HG03521 (cell line): ENCODE measurements at regions not wholly inside any gene's neighbourhood (a gene's known extent, or its start where the extent isn't known, plus 50 kb on each side); places are given as distances from the start of the nearest gene placed in this dataset.

ENCODE experiments used
- ATAC-seq: cut with Tn5 transposase; IDR thresholded peaks from one replicate; pipeline ENCODE4 v1.9.1; 2021; ENCODE audit warnings: mild to moderate bottlenecking, moderate library complexity; ENCODE audit not compliant: unreplicated experiment

DNA sequence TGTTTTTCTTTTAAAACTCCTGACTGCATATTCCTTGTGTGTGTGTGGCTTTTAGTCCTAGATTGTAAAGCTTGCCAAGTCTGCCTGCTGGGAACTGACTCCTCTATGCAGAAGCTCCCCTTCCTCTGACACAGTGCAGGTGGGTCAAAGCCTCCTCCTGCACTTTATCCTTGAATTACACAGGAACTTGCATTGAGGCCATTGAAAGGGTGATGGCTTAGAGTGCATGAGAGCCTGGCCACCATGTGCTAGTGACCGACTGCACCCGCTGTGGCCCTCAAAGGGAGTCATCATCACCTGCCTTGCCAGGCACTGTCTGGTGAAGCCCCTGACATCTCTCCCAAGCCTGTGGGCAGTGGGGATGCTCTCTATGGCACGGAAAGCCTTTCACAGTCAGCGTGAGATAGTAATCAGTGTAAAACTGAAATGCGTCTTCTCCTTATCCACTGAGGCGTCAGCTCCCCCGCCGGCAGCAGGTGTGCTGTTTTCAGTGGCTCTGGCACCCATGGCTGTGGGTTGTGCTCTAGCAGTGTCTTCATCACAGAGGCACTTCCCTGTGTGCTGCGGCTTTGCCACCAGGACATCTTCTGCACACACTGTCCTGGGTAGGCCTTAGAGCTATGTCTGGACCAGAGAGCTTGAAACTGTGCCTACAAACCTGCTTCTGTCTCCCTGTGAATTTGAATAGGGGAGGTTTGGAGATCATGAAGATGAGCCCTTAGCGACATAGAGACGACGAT is 87.9 kb downstream of the THBS2 start:
- ATAC-seq, result no peak

DNA sequence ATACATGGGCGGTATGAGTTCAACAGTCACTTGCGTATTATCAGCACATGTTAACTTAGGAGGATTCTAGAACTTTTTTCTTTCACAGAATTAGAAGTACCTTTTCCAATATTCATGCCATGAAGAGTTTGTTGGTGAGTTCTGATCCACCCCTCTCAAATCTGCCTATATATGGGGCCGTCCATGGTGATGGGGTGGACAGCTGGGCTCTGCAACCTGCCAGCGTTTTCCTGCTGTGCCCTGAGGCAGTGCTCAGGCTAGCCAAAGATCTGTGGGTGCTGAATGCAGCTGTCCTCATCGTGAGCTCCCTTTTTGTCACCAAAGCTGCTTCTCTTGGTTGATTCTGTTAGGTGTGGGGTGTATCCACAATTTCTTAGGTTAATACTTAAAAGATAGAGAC is 88.7 kb downstream of the THBS2 start:
- ATAC-seq, result no peak

DNA sequence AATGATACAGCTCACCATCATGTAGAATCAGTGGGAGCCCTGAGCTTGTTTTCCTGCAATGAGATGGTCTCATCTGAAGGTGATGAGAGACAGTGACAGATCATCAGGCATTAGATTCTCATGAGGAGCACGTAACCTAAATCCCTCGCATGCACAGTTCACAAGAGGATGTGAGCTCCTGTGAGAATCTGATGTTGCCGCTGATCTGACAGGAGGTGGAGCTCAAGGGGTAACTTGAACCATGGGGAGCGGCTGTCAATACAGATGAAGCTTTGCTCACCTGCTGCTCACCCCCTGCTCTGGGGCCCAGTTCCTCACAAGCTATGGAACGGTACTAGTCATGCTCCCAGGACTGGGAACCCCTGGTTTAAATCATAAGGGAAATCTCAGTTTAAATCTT is 89.2 kb downstream of the THBS2 start:
- ATAC-seq, result no peak

DNA sequence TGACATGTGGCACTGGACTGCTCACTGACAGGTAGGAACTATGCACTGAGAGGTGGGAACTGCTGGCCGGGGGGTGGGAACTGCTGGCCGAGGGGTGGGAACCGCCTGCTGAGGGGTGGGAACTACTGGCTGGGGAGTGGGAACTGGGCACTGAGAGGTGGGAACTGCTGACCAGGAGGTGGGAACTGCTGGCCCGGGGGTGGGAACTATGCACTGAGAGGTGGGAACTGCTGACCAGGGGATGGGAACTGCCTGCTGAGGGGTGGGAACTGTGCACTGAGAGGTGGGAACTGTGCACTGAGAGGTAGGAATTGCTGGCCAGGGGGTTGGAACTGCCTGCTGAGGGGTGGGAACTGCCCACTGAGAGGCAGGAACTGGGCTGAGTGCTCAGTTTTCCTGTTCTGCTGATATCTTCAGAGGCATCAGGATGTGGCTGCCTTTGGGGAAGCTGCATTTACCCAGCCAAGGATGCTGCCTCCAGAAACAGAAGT is 90.2 kb downstream of the THBS2 start:
- ATAC-seq, result no peak

DNA sequence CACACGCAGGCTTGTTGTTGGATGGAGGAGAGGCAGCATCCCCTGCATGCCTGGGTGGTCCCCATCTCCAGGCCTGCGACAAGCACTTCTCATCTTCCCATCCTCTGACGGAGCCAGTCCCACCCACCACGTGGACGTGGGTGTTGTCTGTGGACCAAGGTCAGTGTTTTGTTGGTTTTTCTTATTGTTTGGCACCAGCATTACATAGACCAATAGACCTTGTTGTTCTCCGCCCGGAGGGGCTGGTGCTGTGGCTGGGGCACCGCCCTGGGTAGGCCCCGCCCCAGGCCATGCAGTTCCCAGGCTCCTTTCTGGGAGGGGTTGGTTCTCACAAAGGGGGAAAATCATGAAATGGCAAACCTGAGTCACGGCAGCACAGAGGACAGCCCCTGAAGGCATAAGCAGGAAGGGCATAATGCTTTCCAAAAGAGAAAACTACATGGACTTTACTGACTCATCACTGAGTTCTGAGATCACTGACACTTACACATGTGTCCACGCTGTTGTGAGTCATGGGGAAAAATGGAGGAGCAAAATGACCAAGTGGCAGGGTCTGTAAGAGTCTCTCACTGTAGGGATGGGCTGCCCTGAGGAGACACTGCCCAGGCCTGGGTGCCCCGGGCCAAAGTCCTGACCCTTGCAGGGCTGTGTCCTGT is 90.8 kb downstream of the THBS2 start:
- no peak for ATAC-seq

DNA sequence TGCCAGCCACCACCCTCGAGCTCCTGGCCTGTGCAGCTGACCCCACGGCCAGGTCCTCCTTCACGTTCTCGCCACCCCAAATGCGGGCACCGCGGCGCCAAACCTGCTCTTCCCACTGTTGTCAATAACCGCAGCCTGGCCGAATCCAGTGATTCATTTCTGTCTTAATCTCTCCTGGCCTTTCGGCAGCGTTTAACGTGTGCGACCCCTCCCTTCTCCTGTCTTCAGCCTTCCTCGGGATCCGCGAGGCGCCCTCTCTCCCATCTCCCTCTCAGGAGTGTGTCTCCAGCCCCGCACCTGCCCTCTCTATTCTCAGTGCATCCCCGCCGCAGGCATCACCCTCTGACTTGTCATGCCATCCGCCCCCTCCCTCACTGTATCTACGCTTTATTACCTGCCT is 91.4 kb downstream of the THBS2 start:
- no peak for ATAC-seq

DNA sequence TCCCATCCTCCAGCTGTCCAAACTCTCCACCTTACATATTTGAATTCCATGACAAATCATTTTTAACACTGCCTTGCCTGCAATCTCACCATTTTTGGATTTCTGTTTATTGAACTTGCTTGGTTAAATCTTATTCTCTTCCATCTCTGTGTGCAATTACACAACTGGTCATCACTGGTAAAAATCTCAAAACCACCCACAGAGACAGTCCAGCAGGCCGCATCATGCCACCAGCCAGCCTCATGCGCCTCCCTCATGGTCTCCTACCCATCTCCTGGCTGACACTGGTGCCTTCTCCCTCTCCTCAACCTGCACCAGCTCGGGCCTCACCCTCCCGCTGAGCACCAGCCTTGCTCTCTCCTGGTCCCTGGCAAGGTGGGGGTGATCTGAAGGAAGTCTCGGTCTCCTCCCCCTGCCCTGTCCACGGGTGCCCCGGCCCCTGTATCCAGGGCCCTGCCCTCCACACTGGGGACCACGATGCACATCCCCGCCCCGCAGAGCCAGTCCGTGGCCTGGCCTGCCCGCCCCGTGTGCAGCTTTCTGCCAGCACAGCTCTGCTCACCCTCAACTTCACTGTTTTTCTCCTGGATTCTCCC is 92.0 kb downstream of the THBS2 start:
- ATAC-seq, result no peak

DNA sequence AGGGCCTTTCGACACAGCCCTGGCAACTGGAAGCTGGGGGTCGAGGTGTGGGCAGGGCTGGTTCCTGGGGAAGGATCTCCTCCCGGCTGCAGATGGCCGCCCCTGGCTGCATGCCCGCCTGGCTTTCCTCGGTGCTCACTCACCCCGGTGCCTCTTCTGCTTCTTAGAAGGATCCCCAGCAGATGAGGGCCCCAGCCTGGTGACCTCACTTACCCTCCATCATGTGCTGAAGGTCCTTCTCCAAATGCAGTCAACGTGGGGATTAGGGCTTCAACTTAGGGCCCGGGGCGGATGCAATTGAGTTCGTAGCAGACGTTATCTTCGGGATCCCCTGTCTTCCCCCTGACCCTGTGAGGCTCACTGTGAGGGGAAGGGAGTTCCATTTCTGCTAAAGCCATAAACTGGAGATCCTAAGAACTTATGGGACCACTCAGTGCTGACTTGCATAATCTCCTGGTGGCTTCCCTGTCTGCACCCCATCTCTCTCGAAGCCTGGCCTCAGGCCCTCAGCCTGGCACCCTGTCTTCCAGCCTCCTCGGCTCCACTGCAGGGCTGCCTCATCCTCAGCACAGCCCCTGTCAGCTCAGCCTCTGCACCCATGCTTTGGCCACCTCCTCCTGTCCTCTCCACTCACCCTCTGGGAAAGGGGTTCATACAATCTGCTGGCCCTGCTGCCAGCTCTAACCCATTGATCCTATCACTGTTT is 92.6 kb downstream of the THBS2 start:
- no peak for ATAC-seq

DNA sequence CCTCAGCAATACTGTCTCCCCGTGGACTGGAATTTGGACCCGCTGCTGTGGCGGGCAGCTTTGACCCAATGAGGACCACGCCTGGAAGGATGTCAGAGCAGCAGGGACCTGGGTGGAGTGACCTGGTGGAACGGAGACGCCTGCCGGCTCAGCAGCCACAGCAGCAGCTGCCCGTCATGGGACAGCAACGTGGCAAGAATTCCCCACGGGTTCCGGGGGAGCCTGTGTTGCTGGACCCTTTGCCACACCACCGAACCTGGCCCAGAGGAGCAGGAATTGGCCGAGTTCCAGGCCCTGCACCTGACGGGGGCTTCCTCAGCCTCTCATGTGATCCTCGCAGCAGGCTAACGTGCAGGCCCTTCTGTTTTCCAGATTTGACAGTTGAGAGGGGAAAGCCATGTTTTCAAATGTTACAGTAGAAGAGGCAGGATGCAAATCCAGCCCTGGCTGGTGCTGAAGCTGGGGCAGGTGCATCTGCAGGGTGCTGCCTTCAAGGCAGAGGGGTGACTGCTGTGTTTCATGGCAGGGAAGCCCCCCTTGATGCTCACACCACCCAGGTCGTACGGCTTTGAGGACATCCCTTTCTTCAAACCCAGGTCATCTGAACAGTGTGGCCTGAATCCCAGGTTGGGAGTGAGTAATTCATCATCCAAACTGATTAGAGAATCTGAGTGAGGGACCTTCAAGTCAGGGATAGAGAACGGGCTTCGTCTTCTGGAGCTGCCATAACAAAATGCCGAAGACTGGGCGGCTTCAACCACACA is 93.4 kb downstream of the THBS2 start:
- ATAC-seq, result no peak

DNA sequence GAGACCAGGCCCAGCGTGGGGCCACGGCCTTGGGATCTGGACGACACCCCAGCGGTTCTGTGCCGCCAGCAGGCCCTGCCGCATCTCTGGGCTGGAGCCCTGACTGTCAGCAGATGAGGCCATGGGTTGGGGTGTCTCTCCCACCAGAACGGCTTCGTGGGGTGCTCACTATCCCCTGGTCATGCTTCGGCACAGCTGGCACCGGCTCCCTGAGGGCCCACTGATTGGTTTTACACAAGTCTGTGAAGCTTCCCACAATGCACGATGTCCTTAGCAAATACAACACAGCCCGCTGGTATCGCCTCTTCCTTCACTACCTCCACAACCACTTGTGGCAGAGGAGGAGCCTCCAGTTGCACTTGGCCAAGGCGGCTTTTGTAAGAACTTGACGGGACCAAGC is 94.3 kb downstream of the THBS2 start:
- no peak for ATAC-seq

DNA sequence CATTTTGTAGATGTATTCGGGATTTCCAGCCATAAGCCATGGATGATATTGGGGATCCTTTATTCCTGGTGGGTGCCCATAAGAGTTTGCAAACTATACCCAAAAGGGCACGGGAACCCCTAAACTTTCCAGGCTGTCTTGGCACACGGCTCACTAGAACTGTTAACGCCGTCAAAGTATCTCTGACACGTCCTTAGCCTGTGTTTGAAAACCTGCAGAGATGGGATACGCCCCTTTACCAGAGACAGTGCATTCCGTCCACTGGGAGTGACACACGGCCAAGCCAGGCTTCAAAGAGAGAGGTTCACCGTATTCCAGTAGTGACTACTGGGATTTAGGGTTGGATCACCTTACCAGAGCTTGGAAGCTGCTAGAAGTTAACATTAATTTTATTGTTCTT is 95.0 kb downstream of the THBS2 start:
- no peak for ATAC-seq

DNA sequence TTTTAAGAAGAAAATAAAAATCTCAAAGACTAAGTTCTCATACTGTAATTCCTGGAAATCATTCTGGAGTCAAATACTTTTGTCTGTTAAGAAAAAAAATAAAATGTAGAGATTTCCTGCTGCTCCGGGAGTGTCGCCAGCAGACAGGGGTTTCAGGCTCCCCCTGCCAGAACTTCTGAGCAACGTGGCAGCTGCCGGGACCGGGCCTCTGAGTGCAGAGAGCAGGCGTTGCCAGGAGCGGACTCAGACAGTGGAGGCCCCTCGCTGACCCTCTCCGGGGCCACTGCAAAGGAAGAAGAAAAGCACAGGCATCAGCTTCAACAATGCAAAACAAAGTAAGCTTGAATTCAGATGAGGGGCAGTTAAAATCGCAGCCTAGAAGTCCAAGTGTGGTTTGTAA is 95.5 kb downstream of the THBS2 start:
- no peak for ATAC-seq

DNA sequence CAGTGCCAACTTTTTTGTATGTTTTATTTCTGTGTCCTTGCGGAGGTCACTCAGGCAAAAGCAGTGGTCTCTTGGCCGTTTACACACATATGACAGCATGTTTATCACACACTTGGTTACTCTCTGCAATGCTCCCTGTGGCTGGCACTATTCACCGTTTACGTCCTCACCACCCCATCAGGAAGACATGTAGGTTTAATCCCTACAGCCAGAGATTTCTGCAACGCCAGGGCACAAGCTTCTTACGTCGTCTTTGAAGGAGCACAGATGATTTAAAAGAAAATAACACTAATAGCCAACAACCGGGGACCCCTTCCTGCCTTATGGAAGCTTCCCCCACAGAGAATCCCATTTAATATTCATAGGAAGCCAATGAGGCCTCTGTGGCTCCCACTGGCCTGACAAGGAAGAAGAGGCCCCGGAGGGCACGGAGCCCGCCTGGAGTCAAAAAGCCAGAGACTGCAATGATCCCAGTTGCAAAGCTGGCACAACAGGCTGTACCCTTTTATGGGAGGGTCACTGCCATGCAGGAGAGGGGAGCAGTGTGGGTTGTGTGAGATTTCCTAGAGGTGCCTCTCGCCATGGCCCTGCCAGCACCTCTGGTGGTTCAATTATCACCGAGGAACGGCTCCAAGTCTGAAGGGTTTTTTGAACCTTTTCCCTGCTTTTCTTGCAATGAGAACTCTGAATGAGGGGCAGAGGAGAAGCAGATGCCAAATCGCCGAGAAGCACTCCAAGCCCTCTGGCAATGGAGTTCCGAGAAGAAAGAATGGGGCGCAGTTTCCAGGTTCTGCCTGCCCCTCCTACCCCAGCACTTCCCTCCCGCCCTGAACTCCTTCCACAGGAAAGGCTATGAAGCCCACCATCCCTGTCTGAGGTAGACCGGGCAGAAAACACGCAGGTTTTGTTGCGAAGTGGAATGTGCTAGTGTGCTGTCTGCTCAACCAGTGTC is 96.2 kb downstream of the THBS2 start:
- no peak for ATAC-seq

DNA sequence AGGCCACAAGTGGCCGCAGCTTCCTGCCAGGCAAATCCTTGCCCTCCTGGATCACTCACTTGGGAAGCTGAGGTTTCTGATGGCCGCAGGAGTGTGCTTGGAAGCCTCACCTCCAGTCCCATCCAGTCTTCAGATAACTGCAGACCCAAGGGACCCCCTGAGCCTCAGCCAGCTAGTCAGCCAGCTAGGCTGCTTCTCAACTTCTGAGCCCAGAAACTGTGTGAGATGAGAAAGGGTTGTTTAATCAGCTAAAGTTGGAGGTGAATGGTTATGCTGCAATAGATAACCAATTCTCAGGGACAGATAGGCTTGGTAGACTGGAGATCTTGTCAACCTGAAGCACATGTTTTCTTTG is 96.9 kb downstream of the THBS2 start:
- ATAC-seq, result no peak

DNA sequence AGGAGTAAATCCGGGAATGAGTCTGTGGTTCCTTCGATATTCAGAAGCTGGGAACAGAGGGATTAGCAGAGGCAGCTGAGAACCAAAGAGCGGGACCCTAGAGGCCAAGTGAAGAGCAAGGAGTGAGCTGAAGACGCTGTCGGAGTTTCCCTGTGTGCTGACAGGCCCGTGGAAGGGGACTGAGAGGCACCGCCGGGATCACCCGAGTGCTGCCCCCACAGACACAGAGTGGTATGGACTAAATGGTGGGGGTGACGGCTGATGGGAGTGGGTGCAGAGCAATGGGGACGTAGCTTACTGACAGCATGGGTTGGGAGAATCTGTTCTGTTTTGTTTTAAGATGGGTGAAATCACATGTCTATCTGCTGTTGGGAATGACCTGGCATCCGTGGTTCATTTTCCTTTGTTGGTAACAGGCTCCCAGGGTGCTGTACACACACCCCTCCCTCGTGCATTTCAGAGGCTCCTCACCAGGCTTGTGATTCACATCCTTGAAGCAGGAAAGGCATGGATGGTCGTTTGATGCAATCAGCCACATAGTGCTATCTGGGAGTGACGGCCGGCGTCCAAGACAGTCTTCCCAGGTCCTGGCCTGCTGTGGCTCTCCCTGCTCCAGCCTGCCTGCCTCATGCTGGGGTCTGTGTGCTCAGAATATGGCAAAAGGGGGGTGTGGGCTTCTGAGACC is 97.4 kb downstream of the THBS2 start:
- no peak for ATAC-seq

DNA sequence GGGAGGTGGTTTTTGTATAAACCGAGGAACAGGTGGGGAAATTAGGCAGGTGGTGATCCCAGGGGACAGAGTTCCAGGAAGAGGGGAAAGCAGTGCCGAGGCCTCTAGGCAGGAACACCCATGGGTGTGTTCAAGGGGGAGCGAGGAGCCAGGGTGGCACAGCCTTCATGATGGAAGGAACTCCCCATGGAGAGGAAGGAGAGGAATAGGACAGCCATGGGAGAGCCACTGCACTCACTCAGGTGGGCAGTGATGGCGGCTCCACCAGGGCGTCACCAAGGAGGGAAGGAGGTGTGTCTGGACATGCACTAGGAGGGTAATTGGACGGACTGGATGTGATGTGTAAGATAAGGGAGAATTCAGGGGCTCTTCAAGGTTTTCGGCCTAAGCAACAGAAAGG is 98.2 kb downstream of the THBS2 start:
- no peak for ATAC-seq

DNA sequence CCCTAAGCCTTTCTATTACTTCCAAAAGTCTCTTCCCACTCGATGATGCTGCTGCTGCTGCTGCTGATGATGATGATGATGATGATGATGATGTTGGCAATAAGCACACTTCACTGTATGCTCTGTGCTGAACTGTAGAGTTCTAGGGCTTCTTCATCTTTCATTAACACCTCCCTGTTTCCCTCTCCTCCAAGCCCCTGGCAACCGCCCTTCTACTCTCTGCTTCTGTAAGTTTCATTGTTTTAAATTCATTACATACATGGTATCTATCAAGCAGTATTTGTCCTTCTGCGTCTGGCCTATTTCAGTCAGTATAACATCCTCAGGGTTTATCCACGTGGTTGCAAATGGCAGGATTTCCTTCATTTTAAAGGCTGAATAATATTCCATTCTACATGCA is 100.2 kb downstream of the THBS2 start:
- no peak for ATAC-seq

DNA sequence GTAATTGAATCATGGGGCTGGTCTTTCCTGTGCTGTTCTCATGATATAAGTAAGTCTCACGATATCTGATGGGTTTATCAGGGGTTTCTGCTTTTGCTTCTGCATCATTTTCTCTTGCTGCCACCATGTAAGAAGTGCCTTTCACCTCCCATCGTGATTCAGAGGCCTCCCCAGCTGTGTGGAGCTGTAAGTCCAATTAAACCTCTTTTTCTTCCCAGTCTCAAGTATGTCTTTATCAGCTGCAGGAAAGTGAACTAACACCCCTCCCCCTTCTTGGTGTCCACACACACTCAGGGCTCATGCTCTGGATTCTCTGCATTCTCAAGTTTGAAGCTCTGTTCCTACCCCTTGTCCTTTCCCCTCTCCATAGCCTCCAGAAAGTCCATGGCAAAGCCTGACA is 107.1 kb downstream of the THBS2 start:
- ATAC-seq, result no peak

DNA sequence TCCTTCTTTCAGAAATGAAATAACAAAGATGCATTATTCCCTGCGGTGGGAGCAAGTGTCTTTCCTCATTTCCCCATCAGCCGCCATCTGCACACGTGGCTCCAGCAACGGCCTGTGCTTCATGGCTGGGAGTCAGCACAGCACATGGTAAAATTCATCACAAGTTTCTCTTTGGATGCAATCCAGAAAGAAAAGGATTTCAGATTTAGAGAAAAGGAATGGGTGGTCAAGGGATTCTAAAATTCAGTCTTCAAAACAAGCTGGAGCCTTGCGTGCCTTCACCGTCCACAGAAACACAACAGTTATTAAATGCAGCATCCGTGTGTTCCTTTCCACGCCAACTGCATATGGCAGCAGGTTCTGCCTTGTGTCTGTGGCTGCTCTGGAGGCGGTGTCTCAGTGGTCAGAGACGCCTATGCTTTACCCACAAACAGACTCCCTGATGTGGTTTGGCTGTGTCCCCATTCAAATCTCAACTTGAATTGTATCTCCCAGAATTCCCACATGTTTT is 107.6 kb downstream of the THBS2 start:
- no peak for ATAC-seq
